GM21447 (cell line): ENCODE measurements at regions not wholly inside any gene's neighbourhood (a gene's known extent, or its start where the extent isn't known, plus 50 kb on each side); places are given as distances from the start of the nearest gene placed in this dataset.

Experiments
- ATAC-seq: cut with Tn5 transposase; IDR thresholded peaks from one replicate; pipeline ENCODE4 v1.9.1; 2021; ENCODE audit not compliant: unreplicated experiment

- ATAC-seq, result no peak
Measured at GRCh38 chr14:39948235-39948634, 516.0 kb upstream of the FBXO33 start.

- ATAC-seq, result no peak
Measured at GRCh38 chr14:39946807-39947206, 514.6 kb upstream of the FBXO33 start.

GRCh38 chr14:39939023-39939422 lies 506.8 kb upstream of the FBXO33 start:
- no peak for ATAC-seq

GRCh38 chr14:39912192-39913100 lies 480.2 kb upstream of the FBXO33 start:
- no peak for ATAC-seq

- ATAC-seq, result no peak
Measured at GRCh38 chr14:39897657-39898056, 465.4 kb upstream of the FBXO33 start.

GRCh38 chr14:39890026-39890425 lies 457.8 kb upstream of the FBXO33 start:
- no peak for ATAC-seq

GRCh38 chr14:39884091-39884490 lies 451.9 kb upstream of the FBXO33 start:
- ATAC-seq, result no peak

GRCh38 chr14:39880965-39881364 lies 448.7 kb upstream of the FBXO33 start:
- no peak for ATAC-seq

GRCh38 chr14:39880106-39880695 lies 448.0 kb upstream of the FBXO33 start:
- ATAC-seq, result no peak

- ATAC-seq, result no peak
Measured at GRCh38 chr14:39877577-39878190, 445.5 kb upstream of the FBXO33 start.

GRCh38 chr14:39876916-39877315 lies 444.7 kb upstream of the FBXO33 start:
- no peak for ATAC-seq

GRCh38 chr14:39875028-39875427 lies 442.8 kb upstream of the FBXO33 start:
- ATAC-seq, result no peak

- no peak for ATAC-seq
Measured at GRCh38 chr14:39873791-39874190, 441.6 kb upstream of the FBXO33 start.

GRCh38 chr14:39868949-39869348 lies 436.7 kb upstream of the FBXO33 start:
- no peak for ATAC-seq

- no peak for ATAC-seq
Measured at GRCh38 chr14:39868251-39868650, 436.0 kb upstream of the FBXO33 start.

GRCh38 chr14:39863441-39863840 lies 431.2 kb upstream of the FBXO33 start:
- no peak for ATAC-seq

- no peak for ATAC-seq
Measured at GRCh38 chr14:39861696-39862095, 429.5 kb upstream of the FBXO33 start.

GRCh38 chr14:39861229-39861600 lies 429.0 kb upstream of the FBXO33 start:
- ATAC-seq, result no peak

GRCh38 chr14:39860596-39861228 lies 428.5 kb upstream of the FBXO33 start:
- no peak for ATAC-seq

- ATAC-seq, result no peak
Measured at GRCh38 chr14:39859314-39859713, 427.1 kb upstream of the FBXO33 start.

GRCh38 chr14:39857376-39858055 lies 425.3 kb upstream of the FBXO33 start:
- ATAC-seq, result no peak
